Thoracic aorta (tissue), 2 donors: ENCODE measurements at regions not wholly inside any gene's neighbourhood (a gene's known extent, or its start where the extent isn't known, plus 50 kb on each side); places are given as distances from the start of the nearest gene placed in this dataset.
"Not testable (repeated sequence)": the region's sequence is repeated elsewhere in the genome, so short reads cannot be mapped to it uniquely, and the experiment has no call there.

ENCODE experiments used
- ATAC-seq: fragments of 150-250 bp; one replicate; pipeline ENCODE4 v1.8.0; 2017; ENCODE audit warnings: low read depth; ENCODE audit not compliant: insufficient number of reproducible peaks, low FRiP score
- DNase-seq: peaks from one replicate; pipeline ENCODE4 v3.0.0-alpha.2; 2020; ENCODE audit warnings: low spot score
- H3K27ac ChIP-seq, 2 donors: fragments of 200-600 bp; sonication (generic); 1 replicate in 1 of 2; 2 replicates in 1 of 2; pipeline ENCODE4 v1.5.1; 2016; ENCODE audit warnings: mild to moderate bottlenecking in 2 of 2, moderate library complexity in 2 of 2
- H3K27me3 ChIP-seq: fragments of 200-600 bp; sonication (generic); replicated peaks from 2 replicates; pipeline ENCODE4 v1.6.0; 2016; ENCODE audit warnings: mild to moderate bottlenecking; ENCODE audit not compliant: insufficient read depth
- H3K36me3 ChIP-seq: fragments of 200-600 bp; sonication (generic); one replicate; pipeline ENCODE4 v1.5.1; 2016
- H3K4me1 ChIP-seq, 2 donors: fragments of 200-600 bp; sonication (generic); 1 replicate in 1 of 2; 2 replicates in 1 of 2; pipeline versions ENCODE4 v1.5.1 to v1.6.0; 2016; ENCODE audit warnings: low read depth in 2 of 2, mild to moderate bottlenecking in 1 of 2; ENCODE audit not compliant: control insufficient read depth in 1 of 2
- H3K4me3 ChIP-seq: fragments of 200-600 bp; sonication (generic); 2 replicates; pipeline ENCODE4 v1.5.1; 2016; ENCODE audit warnings: mild to moderate bottlenecking
- H3K9me3 ChIP-seq: fragments of 200-600 bp; sonication (generic); 2 replicates; pipeline ENCODE4 v1.5.1; 2016
- TF ChIP-seq, protein P1 (sequence below): fragments of 200-600 bp; sonication (generic); IDR thresholded peaks from one replicate; pipeline ENCODE4 v1.5.1; 2019; ENCODE audit warnings: antibody characterized with exemption

DNA sequence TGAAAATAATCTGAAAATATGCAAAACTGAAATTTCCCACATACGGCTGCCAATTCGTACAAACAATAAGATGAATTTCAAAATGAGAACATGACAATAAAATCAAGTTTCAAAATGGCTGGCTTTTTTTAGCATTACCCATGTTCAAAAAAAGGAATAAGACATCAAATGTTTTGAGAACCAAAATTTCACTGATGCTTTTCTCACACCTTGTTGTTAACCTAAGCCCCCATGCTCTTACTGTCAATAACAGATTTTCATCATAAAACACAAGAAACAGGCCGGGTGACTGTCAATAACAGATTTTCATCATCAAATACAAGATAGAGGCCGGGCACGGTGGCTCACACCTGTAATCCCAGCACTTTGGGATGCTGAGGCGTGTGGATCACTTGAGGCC lies 2149.6 kb upstream of the DEFB115 start:
- H3K27me3 ChIP-seq, H3K4me1 ChIP-seq, H3K27ac ChIP-seq, H3K9me3 ChIP-seq, ATAC-seq, H3K36me3 ChIP-seq, H3K4me3 ChIP-seq, DNase-seq: not testable (repeated sequence)

DNA sequence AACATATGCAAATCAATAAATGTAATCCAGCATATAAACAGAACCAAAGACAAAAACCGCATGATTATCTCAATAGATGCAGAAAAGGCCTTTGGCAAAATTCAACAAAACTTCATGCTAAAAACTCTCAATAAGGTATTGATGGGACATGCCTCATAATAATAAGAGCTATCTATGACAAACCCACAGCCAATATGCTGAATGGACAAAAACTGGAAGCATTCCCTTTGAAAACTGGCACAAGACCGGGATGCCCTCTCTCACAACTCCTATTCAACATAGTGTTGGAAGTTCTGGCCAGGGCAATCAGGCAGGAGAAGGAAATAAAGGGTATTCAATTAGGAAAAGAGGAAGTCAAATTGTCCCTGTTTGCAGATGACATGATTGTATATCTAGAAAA lies 2148.1 kb upstream of the DEFB115 start:
- H3K27ac ChIP-seq, DNase-seq, ATAC-seq, H3K9me3 ChIP-seq, H3K27me3 ChIP-seq, H3K36me3 ChIP-seq, H3K4me1 ChIP-seq, H3K4me3 ChIP-seq: not testable (repeated sequence)

DNA sequence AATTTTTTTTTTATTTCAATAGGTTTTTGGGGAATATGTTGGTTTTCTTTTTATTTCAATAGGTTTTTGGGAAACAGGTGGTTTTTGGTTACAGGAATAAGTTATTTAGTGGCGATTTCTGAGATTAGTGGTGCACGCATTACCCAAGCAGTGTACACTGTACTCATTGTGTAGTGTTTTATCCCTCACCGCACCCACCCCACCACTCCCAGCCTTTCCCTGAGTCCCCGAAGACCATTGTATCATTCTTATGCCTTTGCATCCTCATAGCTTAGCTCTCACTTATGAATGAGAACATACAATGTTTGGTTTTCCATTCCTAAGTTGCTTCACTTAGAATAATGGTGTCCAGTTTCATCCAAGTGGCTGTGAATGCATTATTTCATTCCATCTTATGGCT lies 2142.4 kb upstream of the DEFB115 start:
- H3K27ac ChIP-seq, H3K9me3 ChIP-seq, H3K4me1 ChIP-seq, H3K27me3 ChIP-seq, H3K4me3 ChIP-seq, H3K36me3 ChIP-seq, ATAC-seq, DNase-seq: not testable (repeated sequence)

DNA sequence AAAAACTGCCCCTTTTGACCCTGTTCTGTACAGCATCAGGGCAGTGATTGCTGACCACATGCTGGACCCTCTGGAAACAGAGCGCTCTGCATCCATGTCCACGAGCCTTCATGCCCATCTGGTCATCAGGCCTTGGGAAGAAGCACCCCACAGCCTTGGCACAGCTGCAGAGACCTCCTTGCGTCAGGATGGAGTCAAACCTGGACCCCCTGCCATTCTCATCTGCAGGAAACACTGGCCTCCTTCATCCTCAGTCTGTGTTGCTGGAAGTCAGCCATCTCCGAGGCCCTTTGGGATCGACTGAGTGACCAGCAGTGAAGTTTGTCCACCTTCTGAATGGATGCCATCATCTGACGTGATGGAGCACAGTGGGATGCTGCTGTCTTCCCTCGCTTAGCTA lies 2138.3 kb upstream of the DEFB115 start:
- Histone ChIP-seq H3K4me1 (no peaks in the 10 kb centered on the region), H3K4me3 (no peak overlapping the region), H3K36me3 (peaks cover 3% of the 10 kb centered on the region), H3K9me3 (no peaks in the 10 kb centered on the region), H3K27me3 (no peaks in the 10 kb centered on the region), H3K27ac (no peak overlapping the region)
- no peak for ATAC-seq
- no peak for DNase-seq
- TF ChIP-seq, protein P1, sequence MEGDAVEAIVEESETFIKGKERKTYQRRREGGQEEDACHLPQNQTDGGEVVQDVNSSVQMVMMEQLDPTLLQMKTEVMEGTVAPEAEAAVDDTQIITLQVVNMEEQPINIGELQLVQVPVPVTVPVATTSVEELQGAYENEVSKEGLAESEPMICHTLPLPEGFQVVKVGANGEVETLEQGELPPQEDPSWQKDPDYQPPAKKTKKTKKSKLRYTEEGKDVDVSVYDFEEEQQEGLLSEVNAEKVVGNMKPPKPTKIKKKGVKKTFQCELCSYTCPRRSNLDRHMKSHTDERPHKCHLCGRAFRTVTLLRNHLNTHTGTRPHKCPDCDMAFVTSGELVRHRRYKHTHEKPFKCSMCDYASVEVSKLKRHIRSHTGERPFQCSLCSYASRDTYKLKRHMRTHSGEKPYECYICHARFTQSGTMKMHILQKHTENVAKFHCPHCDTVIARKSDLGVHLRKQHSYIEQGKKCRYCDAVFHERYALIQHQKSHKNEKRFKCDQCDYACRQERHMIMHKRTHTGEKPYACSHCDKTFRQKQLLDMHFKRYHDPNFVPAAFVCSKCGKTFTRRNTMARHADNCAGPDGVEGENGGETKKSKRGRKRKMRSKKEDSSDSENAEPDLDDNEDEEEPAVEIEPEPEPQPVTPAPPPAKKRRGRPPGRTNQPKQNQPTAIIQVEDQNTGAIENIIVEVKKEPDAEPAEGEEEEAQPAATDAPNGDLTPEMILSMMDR, result no peak

DNA sequence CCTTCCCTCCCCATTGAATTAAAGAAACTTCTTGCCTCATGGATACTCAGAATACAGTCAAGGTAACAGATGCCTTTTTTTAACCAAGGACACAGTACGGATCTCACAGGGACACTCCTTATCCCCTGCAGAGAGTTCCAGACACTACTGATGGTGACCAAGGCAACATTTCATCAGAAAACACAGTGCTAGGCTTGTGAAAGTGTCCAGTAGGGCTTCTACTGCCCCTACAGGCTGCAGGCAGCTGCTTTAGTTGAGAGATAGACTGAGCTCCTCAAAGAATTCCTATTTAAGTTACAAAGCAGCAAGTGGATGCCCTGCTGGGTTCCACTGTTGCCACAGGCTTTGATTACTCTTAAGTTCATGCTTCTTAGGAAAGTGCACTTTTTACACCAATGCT lies 2137.8 kb upstream of the DEFB115 start:
- H3K4me1 ChIP-seq, H3K4me3 ChIP-seq, DNase-seq, H3K27me3 ChIP-seq, H3K27ac ChIP-seq, ATAC-seq, H3K36me3 ChIP-seq, H3K9me3 ChIP-seq: not testable (repeated sequence)

DNA sequence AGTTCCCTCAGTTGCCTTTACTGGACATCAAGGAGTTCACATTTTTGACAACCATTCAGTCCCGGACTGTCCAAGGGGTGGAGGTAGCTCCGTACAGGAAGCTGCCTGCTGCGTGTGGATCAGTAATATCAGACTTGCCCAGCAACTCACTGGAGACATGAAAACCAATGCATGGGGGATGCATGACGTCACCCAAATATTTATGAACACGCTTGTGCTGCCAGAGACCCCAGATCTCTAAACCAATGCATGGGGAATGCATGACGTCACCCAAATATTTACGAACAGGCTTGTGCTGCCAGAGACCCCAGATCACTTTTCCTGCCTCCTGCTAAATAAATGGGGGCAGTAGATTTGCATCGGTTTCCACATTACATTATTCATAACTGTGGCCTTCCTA lies 2137.4 kb upstream of the DEFB115 start:
- not testable (repeated sequence) for H3K27me3 ChIP-seq, H3K4me1 ChIP-seq, H3K9me3 ChIP-seq, ATAC-seq, H3K27ac ChIP-seq, DNase-seq, H3K4me3 ChIP-seq, H3K36me3 ChIP-seq

DNA sequence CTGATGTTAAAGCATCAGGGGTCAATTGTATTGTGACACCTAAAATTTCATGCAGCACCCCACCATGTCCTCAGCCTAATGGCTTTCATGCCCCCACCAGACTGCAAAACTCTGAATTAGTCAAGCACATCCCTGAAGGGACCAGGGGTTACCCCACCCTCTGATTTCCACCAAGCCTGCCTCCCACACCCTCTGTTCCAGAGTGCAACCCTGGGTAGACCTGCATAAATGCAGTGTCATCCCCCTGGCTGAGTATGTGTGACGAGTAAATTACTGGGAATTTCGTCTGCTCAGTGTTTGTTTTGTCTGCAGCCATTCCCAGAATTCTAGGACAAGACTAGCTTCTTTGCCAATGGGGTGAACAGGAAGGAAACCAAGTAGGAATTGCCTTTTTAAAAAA lies 2136.9 kb upstream of the DEFB115 start:
- H3K27me3 ChIP-seq, H3K4me1 ChIP-seq, DNase-seq, H3K9me3 ChIP-seq, H3K27ac ChIP-seq, H3K4me3 ChIP-seq, H3K36me3 ChIP-seq: not testable (repeated sequence)
- ATAC-seq, result peak; percentile 12

DNA sequence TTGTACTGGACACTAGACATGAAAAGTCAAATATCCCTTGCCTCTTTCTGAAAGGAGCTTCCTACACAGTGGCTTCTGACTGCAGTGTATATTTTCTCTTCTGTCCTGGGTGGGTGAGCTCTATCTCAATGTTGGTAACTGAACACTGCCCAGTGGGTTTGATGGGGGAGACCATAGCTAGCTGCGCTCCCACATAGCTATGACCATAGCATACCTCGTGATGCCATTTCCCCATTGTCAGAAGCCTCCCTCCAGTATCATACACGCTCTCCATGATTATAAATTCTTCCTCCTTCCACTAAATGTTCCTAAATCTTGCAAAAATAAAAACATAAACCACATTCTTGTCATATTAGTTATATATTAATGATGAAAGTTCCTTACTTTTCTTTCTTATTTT lies 2134.7 kb upstream of the DEFB115 start:
- H3K4me3 ChIP-seq, H3K9me3 ChIP-seq, DNase-seq, H3K27me3 ChIP-seq, H3K36me3 ChIP-seq, H3K27ac ChIP-seq, H3K4me1 ChIP-seq: not testable (repeated sequence)
- peak; percentile 70 for ATAC-seq

DNA sequence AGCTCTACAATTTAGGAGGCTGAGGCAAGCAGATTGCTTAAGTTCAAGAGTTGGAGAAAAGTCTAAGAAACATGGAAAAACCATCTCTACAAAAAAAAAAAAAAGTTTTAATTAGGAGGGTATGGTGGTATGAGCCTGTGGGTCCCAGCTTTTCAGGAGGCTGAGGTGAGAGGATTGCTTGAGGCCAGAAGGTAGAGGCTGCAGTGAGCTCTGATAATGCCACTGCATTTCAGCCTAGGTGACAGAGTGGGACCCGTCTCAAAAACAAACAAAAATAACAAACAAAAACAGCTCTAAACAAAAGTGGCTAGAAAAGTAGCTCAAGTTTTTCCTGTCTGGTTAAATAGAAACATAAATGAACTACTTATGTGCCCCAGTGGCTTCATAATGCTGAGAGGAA lies 2133.6 kb upstream of the DEFB115 start:
- ATAC-seq (no peak), DNase-seq (no peak)
- Histone ChIP-seq H3K4me3 (no peak overlapping the region), H3K27me3 (no peaks in the 10 kb centered on the region), H3K27ac (no peak overlapping the region), H3K9me3 (no peaks in the 10 kb centered on the region), H3K4me1 (no peaks in the 10 kb centered on the region), H3K36me3 (peaks cover 3% of the 10 kb centered on the region)
- TF ChIP-seq, protein P1, result no peak
